ENCODE measurements at regions not wholly inside any gene's neighbourhood (a gene's known extent, or its start where the extent isn't known, plus 50 kb on each side); places are given as distances from the start of the nearest gene placed in this dataset.

GRCh38 chr7:17448479-17449423, 150.3 kb downstream of the AHR start:
- no peak overlapping the region for H3K9ac ChIP-seq (ENCODE audit: low read length)
- no peak overlapping the region for H3K4me2 ChIP-seq (ENCODE audit: low read length)
- intact Hi-C loops (cut with micrococcal nuclease): no loop called here
- no peaks in the 10 kb centered on the region for H4K20me1 ChIP-seq (ENCODE audit: insufficient read depth)
- no TSS peak for BruUV-seq (replicated peaks)
- no peak overlapping the region for H3K4me3 ChIP-seq (replicated peaks in 1 of 2; ENCODE audit: low read depth in 1 of 2, low read length in 2 of 2)
- no peak for TF ChIP-seq SP1 (IDR thresholded peaks at IDR 0.05; ENCODE audit: low read depth)
- no peak for TF ChIP-seq ATF3 (IDR thresholded peaks at IDR 0.05)
- no peak for TF ChIP-seq EZH2phosphoT487 (IDR thresholded peaks at IDR 0.05; ENCODE audit: borderline replicate concordance)
- no peak for TF ChIP-seq CBX3 (IDR thresholded peaks at IDR 0.05; ENCODE audit: low read depth)
- no peak for TF ChIP-seq YY1 (IDR thresholded peaks at IDR 0.05; ENCODE audit: extremely low read depth, insufficient replicate concordance, low read depth, low read length)
- no peak for TF ChIP-seq REST (IDR thresholded peaks at IDR 0.05; ENCODE audit: low read depth)
- TF ChIP-seq FOSL1 (IDR thresholded peaks at IDR 0.05; ENCODE audit: low read depth): no peak
- no peak for TF ChIP-seq SIN3A (IDR thresholded peaks at IDR 0.05; ENCODE audit: low read depth)
- TF ChIP-seq ELF1 (IDR thresholded peaks at IDR 0.05; ENCODE audit: borderline replicate concordance, low read depth): no peak
- no peak for TF ChIP-seq CTCF (IDR thresholded peaks at IDR 0.05 in 2 of 3, conservative IDR thresholded peaks at IDR 0.05 in 1 of 3; ENCODE audit: borderline replicate concordance in 1 of 3, insufficient read depth in 1 of 3, low read depth in 2 of 3, low read length in 2 of 3)
- no peak for TF ChIP-seq CEBPB (IDR thresholded peaks at IDR 0.05; ENCODE audit: low read depth)
- TF ChIP-seq RAD21 (IDR thresholded peaks at IDR 0.05; ENCODE audit: low read depth): no peak
- no peak for TF ChIP-seq POLR2AphosphoS5 (IDR thresholded peaks at IDR 0.05; ENCODE audit: low read depth, low read length)
- no peak for TF ChIP-seq TCF7L2 (IDR thresholded peaks at IDR 0.05; ENCODE audit: borderline replicate concordance, extremely low read depth, insufficient read depth, insufficient read length)
- TF ChIP-seq ZFX (IDR thresholded peaks at IDR 0.05): no peak
- POLR2A ChIA-PET: no interaction called here
- H3K27me3 ChIP-seq (ENCODE audit: insufficient read depth, low read length): no peaks in the 10 kb centered on the region
- RAD21 ChIA-PET (ENCODE audit: low non-redundant PET in 1 of 2, low total read pairs in 2 of 2, uncharacterized antibody in 2 of 2, unreplicated experiment in 2 of 2): no interaction called here
- no peaks in the 10 kb centered on the region for H3K79me2 ChIP-seq (ENCODE audit: insufficient read depth, low read length)
- DNase-seq (ENCODE audit: low read depth, low spot score) (no peak), ATAC-seq (no peak)
- H3K36me3 ChIP-seq (ENCODE audit: control insufficient read depth in 1 of 2, insufficient read depth in 2 of 2, low read length in 2 of 2): no peaks in the 10 kb centered on the region
- H2AFZ ChIP-seq (ENCODE audit: low read depth, low read length, poor library complexity, severe bottlenecking): no peak overlapping the region
- CTCF ChIA-PET: no interaction called here
- peaks cover 6 to 15% of the 10 kb centered on the region in 2 experiments; a peak in 3 of 4 replicates for H3K4me1 ChIP-seq (ENCODE audit: control insufficient read depth in 1 of 2, insufficient read depth in 2 of 2, low read length in 2 of 2)
- H3K9me2 ChIP-seq (ENCODE audit: insufficient read depth): peaks cover 5% of the 10 kb centered on the region; the same call in 1 of the 2 replicates
- H3K27ac ChIP-seq (ENCODE audit: low read depth, low read length): no peak overlapping the region
- H3K9me3 ChIP-seq (ENCODE audit: control insufficient read depth in 1 of 2, insufficient read depth in 1 of 2, low read depth in 1 of 2, low read length in 2 of 2): no peaks in the 10 kb centered on the region
